ENCODE measurements at regions not wholly inside any gene's neighbourhood (a gene's known extent, or its start where the extent isn't known, plus 50 kb on each side); places are given as distances from the start of the nearest gene placed in this dataset.
"Not testable (repeated sequence)": the region's sequence is repeated elsewhere in the genome, so short reads cannot be mapped to it uniquely, and the experiment has no call there.

- no peak for DNase-seq
Observed at GRCh38 chr1:229119876-229120275, 151.0 kb upstream of the RAB4A start.

GRCh38 chr1:229121845-229122436 is 149.0 kb upstream of the RAB4A start:
- DNase-seq = no peak

- DNase-seq = no peak
Observed at GRCh38 chr1:229122606-229123005, 148.3 kb upstream of the RAB4A start.

GRCh38 chr1:229124116-229124515 is 146.8 kb upstream of the RAB4A start:
- no peak for DNase-seq

GRCh38 chr1:229124520-229125124 is 146.3 kb upstream of the RAB4A start:
- DNase-seq = no peak

GRCh38 chr1:229127301-229127700 is 143.6 kb upstream of the RAB4A start:
- DNase-seq = no peak

- DNase-seq = no peak
Observed at GRCh38 chr1:229128066-229128608, 142.8 kb upstream of the RAB4A start.

GRCh38 chr1:229129301-229130027 is 141.4 kb upstream of the RAB4A start:
- DNase-seq = no peak

- DNase-seq = peak; percentile 29
Observed at GRCh38 chr1:229130028-229130668, 140.8 kb upstream of the RAB4A start.

GRCh38 chr1:229131243-229132105 is 139.4 kb upstream of the RAB4A start:
- no peak for DNase-seq

- DNase-seq = no peak
Observed at GRCh38 chr1:229132106-229132443, 138.8 kb upstream of the RAB4A start.

- DNase-seq = no peak
Observed at GRCh38 chr1:229132706-229133105, 138.2 kb upstream of the RAB4A start.

GRCh38 chr1:229133151-229133550 is 137.8 kb upstream of the RAB4A start:
- no peak for DNase-seq

GRCh38 chr1:229133811-229134210 is 137.1 kb upstream of the RAB4A start:
- no peak for DNase-seq

GRCh38 chr1:229134381-229135217 is 136.3 kb upstream of the RAB4A start:
- DNase-seq = not testable (repeated sequence)

- DNase-seq = no peak
Observed at GRCh38 chr1:229135773-229136172, 135.1 kb upstream of the RAB4A start.

- DNase-seq = no peak
Observed at GRCh38 chr1:229136822-229137221, 134.1 kb upstream of the RAB4A start.

- no peak for DNase-seq
Observed at GRCh38 chr1:229137271-229137670, 133.6 kb upstream of the RAB4A start.

- DNase-seq = no peak
Observed at GRCh38 chr1:229138058-229138457, 132.9 kb upstream of the RAB4A start.

- DNase-seq = no peak
Observed at GRCh38 chr1:229139331-229140118, 131.4 kb upstream of the RAB4A start.

GRCh38 chr1:229140119-229140396 is 130.9 kb upstream of the RAB4A start:
- no peak for DNase-seq
